EH (cell line): ENCODE measurements at regions not wholly inside any gene's neighbourhood (a gene's known extent, or its start where the extent isn't known, plus 50 kb on each side); places are given as distances from the start of the nearest gene placed in this dataset.

Experiments
- DNase-seq: peaks from one replicate; pipeline ENCODE4 v3.0.0-alpha.2; 2015; ENCODE audit warnings: low read depth

GRCh38 chr7:125563557-125563956 is 633.9 kb upstream of the POT1 start:
- DNase-seq = no peak

DNA sequence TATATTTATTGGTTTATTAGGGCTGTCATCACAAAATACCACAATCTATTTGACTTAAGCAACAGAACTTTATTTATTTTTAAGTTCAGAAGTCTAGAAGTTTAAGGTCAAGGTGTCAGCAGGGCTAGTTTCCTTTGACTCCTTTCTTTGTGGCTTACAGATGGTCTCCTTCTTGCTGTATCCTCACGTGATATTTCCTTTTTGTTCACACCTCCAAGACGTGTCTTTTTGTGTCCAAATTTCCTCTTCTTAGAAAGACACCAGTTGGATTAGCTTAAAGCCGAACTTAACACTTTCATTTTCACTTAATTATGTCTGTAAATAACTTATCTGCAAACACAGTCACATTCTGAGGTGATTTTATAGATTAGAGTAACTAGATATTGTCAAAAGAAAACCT is 631.4 kb upstream of the POT1 start:
- no peak for DNase-seq

GRCh38 chr7:125559921-125560320 is 630.3 kb upstream of the POT1 start:
- no peak for DNase-seq

DNA sequence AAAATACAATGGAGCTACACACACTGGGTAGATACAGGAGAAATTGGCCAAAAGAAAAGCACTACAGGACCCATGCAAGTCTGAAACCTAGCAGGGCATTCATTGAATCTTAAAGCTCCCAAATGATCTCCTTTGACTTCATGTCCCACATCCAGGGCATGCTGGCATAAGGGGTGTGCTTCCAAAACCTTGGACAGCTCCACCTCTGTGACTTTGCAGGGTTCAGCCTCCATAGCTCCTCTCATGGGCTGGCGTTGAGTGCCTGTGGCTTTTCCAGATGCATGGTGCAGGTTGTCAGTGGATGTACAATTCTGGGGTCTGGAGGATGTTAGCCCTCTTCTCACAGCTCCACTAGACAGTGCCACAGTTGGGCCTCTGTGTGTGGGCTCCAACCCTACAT is 626.3 kb upstream of the POT1 start:
- DNase-seq = no peak

DNA sequence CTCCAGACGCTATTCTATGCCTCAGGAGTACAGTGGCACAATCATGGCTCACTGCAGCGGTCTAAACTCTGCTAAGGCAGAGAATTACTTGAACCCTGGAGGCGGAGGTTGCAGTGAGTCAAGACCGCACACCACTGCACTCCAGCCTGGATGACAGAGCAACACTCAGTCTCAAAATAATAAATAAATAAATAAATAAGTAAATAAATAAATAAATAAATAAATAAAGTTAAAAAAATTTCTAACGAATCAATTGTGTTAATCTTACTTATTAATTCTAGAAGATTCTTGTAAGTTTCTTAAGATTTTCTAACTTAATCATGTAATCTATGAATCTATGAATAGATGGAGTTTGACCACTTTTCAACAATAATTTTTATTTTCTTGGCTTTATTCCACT is 621.4 kb upstream of the POT1 start:
- no peak for DNase-seq

- DNase-seq = no peak
Measured at GRCh38 chr7:125547505-125547904, 617.9 kb upstream of the POT1 start.

GRCh38 chr7:125530553-125530952 is 600.9 kb upstream of the POT1 start:
- DNase-seq = no peak

GRCh38 chr7:125529249-125529648 is 599.6 kb upstream of the POT1 start:
- DNase-seq = no peak

DNA sequence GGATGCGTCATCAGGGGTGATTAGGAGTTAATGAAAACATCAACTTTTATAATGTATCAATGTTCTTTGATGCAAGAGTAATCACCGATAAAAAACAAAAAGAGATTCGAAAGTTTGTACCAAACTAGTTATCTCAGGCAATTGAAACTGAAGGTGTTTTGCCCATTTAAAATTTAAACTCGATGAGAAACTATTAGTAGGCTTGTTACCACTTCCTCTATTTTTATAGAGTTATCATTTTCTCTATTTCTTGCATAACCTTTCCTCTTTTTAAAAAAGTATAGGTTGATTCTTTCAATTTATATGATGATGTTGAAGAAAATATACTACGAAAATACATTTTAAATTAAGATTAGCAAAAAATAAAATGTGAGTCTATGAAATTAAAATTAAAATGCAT is 597.3 kb upstream of the POT1 start:
- no peak for DNase-seq

GRCh38 chr7:125526092-125526491 is 596.5 kb upstream of the POT1 start:
- no peak for DNase-seq

GRCh38 chr7:125516194-125516593 is 586.6 kb upstream of the POT1 start:
- DNase-seq = no peak

DNA sequence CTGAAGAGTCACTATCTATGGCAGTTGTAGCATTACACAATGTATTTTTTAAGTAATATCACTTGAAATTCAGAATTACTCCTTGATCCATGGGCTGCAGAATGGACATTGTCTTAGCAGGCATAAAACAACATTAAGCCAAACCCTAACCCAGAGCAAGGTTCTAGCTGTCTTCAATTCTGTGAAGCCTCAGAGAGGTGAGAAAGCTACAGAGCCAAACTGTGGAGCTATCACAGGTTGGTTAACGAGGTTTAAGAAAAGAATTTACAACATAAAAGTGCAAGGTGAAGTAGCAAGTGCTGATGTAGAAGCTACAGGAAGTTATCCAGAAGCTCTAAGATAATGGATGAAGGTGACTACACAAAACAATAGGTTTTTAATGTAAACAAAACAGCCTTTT is 582.7 kb upstream of the POT1 start:
- no peak for DNase-seq

DNA sequence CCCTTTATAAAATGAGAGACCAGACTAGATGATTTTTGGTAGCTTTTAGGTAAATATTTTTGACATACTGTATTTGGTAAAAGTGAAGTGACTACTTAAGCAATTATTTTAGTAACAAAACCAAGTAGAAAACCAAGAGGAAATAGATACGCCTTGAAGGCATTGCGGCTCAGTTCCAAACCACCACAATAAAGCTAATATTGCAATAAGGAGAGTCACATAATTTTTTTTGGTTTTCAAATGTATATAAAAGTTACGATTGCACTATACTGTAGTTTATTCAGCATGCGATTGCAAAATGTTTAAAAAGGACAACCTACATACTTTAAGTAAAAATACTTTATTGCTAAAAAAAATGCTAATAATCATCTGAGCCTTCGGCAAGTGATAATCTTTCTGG is 581.7 kb upstream of the POT1 start:
- DNase-seq = no peak

- DNase-seq = no peak
Measured at GRCh38 chr7:125506331-125506730, 576.7 kb upstream of the POT1 start.

- DNase-seq = no peak
Measured at GRCh38 chr7:125504848-125505247, 575.2 kb upstream of the POT1 start.

GRCh38 chr7:125495997-125496396 is 566.4 kb upstream of the POT1 start:
- DNase-seq = no peak

DNA sequence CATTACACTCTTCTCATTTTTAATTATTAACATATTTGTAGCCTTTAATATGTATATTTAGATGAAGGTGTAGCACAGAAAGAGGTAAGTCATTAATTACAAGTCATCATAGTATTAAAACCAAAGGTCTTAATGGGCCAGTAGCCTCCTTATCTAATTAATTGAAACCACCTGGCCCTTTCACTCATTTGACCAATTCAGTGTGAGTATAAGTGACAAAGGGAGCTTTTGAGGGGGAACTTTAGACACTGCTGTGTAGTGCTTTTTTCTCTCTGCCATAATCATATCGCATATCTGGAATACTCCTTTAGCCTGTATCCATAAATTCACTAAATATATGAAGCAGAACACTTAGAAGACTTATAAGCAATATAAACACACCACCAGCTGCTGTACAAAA is 562.9 kb upstream of the POT1 start:
- DNase-seq = no peak

DNA sequence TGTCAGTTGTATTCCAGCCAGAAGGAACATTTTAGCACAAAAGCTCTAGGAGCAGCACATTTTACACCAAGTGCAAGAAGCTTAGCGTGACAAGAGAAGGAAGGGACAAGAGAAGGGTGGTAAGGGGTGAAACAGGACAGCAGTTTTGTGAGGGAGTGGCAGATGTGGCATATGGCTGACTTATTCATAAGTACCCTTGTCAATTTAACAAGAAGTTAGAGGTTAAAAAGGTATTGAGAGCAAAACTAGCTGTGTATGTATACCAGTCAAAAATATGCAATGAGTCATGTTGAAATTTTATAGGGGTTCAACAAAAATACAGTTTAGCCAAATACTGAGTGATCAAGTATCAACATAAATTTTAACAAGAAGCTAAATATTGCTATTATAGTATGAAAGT is 561.5 kb upstream of the POT1 start:
- DNase-seq = no peak

DNA sequence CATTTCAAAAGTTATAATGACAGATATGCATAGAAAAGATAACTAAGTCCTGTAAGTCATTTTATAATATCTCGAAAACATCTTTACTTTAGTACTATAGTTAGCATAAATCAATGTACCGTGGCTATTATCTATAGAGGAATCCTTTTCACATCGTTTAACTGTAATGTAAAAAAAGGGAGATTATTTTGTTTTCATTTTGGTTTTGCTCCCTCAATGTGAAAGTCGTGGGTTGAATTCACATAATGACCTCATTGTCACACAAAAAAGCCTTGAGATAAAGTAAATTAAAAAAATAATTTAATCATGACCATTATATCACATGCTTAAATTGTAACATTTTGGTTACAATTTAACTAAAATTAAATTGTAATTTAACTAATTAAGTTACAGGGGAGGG is 560.5 kb upstream of the POT1 start:
- no peak for DNase-seq

DNA sequence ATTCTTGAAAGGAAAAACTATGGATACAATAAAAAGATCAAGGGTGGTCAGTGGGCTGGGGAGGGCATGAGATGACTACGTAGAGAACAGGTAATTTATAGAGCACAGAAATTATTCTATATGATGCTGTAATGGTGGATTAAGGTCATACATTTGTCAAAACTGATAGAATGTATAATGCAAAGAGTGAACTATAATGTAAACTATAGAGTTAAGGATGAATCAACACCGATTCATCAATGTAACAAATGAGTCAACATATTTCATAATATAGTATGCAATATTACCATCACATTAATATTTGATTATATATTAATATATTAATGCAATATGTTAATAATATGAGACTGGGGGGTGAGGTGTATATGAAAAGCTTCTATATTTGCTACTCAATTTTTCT is 555.6 kb upstream of the POT1 start:
- DNase-seq = no peak

DNA sequence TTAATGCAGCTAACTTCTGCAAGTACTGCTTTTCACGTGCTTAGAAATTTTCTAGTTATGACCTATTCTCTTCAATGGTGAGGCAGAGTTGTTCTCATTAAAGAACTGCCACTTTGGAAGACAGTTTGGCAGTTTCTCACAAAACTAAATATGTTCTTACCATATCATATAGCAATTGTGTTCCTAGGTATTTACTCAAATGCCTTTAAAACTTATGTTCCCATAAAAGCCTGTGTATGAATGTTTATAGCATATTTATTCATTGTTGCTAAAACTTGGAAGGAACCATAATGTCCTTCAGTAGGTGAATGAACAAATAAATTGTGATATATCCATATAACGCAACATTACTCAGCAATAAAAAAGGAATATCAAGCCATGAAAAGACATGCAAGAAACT is 555.1 kb upstream of the POT1 start:
- no peak for DNase-seq

DNA sequence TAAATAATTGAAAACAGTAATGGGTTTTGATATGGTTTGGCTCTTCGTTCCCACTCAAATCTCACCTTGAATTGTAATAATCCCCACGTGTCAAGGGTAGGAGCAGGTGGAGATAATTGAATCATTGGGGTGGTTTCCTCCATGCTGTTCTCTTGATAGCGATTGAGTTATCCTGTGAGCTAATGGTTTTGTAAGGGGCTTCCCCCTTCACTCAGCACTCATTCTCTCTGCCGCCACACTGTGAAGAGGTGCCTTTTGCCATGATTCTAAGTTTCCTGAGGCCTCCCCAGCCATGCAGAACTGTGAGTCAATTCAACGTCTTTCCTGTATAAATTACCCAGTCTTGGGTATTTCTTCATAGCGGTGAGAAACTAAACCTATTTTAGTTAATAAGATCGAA is 551.7 kb upstream of the POT1 start:
- no peak for DNase-seq

DNA sequence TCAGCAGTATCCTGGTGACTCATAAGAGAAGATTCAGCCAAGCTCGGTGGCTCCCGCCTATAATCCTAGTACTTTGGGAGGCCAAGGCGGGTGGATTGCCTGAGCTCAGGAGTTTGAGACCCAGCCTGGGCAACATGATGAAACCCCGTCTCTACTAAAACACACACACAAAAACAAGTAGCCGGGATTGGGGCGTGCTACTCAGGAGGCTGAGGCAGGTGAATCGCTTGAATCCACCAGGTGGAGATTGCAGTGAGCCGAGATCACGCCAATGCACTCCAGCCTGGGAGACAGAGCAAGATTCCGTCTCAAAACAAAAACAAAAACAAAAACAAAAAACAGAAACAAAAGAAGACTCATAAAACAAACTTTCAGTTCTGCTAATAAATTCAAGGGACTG is 551.1 kb upstream of the POT1 start:
- no peak for DNase-seq

DNA sequence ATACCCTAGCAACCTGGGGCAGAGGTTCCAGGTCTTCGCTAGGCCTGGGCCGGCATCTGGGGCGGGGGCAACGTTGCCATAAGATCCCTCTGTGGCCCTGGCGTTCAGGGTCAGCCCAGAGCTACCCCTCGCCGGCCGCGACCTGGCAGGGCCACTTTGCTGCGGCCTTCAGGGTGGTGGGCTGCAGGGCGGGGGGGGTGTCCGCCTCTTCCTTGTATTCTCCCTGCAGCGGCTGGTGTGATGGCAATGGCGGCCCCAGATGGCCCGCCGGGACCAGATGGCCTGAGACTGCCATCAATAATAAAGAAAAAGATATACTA is 539.2 kb upstream of the POT1 start:
- DNase-seq = no peak

DNA sequence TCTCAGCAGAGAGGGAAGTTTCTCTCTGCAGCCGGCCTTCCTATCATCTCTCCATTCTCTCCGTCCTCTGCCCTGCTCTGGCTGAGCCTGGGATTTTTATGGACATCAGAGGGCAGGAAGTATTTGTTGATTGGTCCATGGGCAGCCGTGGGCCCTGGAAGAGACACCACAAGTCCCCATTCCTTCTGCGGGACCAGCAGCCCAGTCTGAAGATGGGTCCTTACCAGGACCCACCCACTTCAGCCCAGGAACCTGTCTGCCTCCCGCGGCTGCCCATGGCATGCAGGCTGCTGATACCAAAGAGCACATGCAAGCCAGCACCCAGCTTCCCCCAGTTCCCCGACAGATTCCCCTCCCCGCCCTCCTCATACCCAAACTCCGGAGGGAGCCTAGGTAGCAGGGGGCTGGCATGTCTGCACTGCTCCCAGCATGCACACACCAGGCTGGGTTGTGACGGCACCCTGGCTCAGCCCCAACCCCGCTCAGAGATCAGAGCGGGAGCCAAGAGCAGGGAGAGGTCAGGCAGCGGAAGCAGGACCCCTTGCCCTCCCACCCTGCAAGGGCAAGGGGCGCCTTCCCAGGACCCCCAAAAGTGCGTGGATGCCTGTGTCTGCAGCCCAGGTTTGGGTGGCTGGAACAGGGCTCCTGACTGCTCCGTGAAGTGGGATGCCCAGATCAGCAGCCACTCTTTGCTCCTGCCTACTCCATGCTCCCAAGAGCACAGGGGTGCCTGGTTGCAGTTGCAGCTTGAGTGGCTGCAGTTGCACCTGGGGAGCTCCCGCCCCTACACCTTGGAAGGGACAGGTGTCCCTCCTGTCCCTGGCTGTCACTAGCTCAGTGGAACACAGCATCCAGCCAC is 538.6 kb upstream of the POT1 start:
- no peak for DNase-seq
